A549 (cell line): ENCODE measurements at regions not wholly inside any gene's neighbourhood (a gene's known extent, or its start where the extent isn't known, plus 50 kb on each side); places are given as distances from the start of the nearest gene placed in this dataset.

ENCODE experiments used
- CBX2 ChIP-seq: fragments of 200-600 bp; sonication (generic); IDR thresholded peaks from 2 replicates; pipeline ENCODE4 v1.6.1; 2016; ENCODE audit warnings: low read depth, mild to moderate bottlenecking, borderline replicate concordance
- CEBPB ChIP-seq, 2 experiments: fragments of >200 bp in 1 of 2; sonication (Bioruptor Twin) in 1 of 2; formaldehyde crosslinking in 1 of 2; IDR thresholded peaks; 2 replicates each; pipeline ENCODE4 v1.6.1; 2012 to 2016
- HOXB5 ChIP-seq: fragments of 250-450 bp; sonication (Bioruptor Pico); IDR thresholded peaks from 2 replicates; pipeline ENCODE4 v1.5.0; 2020; ENCODE audit warnings: mild to moderate bottlenecking, moderate library complexity
- NR3C1 ChIP-seq: fragments of >200 bp; sonication (Bioruptor Twin); formaldehyde crosslinking; IDR thresholded peaks from 3 replicates; pipeline ENCODE4 v1.6.1; 2017
- POLR2A ChIP-seq: IDR thresholded peaks from 2 replicates; pipeline ENCODE4 v1.6.1; 2012; ENCODE audit warnings: mild to moderate bottlenecking, low read length
- RAD21 ChIP-seq, 2 experiments: fragments of >200 bp in 1 of 2; sonication (Bioruptor Twin) in 1 of 2; formaldehyde crosslinking in 1 of 2; IDR thresholded peaks in 1 of 2; conservative IDR thresholded peaks in 1 of 2; 2 replicates in 1 of 2; 3 replicates in 1 of 2; pipeline ENCODE4 v1.6.1; 2012 to 2018; ENCODE audit warnings: inconsistent platforms in 1 of 2
- RNF2 ChIP-seq: fragments of 200-600 bp; sonication (generic); IDR thresholded peaks from 2 replicates; pipeline ENCODE4 v1.6.1; 2016; ENCODE audit warnings: low read depth, mild to moderate bottlenecking, antibody characterized with exemption, moderate library complexity, borderline replicate concordance
- SREBF2 ChIP-seq: fragments of 450-650 bp; IDR thresholded peaks from 2 replicates; pipeline ENCODE4 v1.6.1; 2014; ENCODE audit warnings: mild to moderate bottlenecking, moderate library complexity
- ZC3H11A ChIP-seq: fragments of 450-650 bp; IDR thresholded peaks from 2 replicates; pipeline ENCODE4 v1.6.1; 2014; ENCODE audit warnings: antibody characterized with exemption, mild to moderate bottlenecking
- ZSCAN20 ChIP-seq: fragments of 250-450 bp; sonication (Bioruptor Pico); IDR thresholded peaks from 2 replicates; pipeline ENCODE4 v1.8.0; 2022; ENCODE audit warnings: mild to moderate bottlenecking, moderate library complexity
- TF ChIP-seq, protein P1 (sequence below): fragments of >200 bp; sonication (Bioruptor Twin); formaldehyde crosslinking; IDR thresholded peaks from 3 replicates; pipeline ENCODE4 v1.5.1; 2016

DNA sequence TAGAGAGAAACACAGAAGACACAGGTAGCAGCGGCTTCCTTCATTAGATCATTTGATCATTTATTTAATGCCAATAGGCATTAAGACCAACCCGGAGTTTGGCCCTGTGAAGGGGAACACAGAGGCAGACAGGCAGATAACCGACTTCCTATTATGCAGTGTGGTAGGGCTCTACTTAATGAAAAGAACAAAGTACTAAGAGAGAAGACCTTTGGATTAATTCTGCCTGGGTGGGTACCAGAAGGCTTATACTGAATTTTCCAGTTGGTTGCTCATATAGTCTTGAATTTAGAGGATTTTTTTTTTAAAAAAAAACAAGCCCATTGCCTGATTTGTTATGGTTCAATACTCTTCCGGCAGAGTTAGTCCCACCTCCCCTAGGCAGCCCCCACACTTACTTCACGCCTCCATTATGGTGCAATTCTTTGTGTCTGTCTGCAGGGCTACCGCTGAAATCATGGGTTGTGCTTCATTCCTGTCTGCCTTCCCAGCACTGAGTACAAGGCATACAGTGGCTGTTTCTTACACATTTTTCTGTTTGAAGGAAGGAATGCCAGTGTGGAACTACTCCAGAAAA is 244.3 kb upstream of the APCDD1 start:
- TF ChIP-seq, protein P1, sequence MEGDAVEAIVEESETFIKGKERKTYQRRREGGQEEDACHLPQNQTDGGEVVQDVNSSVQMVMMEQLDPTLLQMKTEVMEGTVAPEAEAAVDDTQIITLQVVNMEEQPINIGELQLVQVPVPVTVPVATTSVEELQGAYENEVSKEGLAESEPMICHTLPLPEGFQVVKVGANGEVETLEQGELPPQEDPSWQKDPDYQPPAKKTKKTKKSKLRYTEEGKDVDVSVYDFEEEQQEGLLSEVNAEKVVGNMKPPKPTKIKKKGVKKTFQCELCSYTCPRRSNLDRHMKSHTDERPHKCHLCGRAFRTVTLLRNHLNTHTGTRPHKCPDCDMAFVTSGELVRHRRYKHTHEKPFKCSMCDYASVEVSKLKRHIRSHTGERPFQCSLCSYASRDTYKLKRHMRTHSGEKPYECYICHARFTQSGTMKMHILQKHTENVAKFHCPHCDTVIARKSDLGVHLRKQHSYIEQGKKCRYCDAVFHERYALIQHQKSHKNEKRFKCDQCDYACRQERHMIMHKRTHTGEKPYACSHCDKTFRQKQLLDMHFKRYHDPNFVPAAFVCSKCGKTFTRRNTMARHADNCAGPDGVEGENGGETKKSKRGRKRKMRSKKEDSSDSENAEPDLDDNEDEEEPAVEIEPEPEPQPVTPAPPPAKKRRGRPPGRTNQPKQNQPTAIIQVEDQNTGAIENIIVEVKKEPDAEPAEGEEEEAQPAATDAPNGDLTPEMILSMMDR: no peak
- TF ChIP-seq CEBPB (IDR thresholded peaks at IDR 0.05) (no peak), RAD21 (conservative IDR thresholded peaks at IDR 0.05 in 1 of 2, IDR thresholded peaks at IDR 0.05 in 1 of 2) (no peak), ZC3H11A (no peak), NR3C1 (no peak), HOXB5 (CRISPR knock-in tag) (no peak), RNF2 (no peak), CBX2 (no peak), POLR2A (no peak), SREBF2 (no peak), ZSCAN20 (CRISPR knock-in tag) (no peak)
